ENCODE measurements at regions not wholly inside any gene's neighbourhood (a gene's known extent, or its start where the extent isn't known, plus 50 kb on each side); places are given as distances from the start of the nearest gene placed in this dataset.

DNA sequence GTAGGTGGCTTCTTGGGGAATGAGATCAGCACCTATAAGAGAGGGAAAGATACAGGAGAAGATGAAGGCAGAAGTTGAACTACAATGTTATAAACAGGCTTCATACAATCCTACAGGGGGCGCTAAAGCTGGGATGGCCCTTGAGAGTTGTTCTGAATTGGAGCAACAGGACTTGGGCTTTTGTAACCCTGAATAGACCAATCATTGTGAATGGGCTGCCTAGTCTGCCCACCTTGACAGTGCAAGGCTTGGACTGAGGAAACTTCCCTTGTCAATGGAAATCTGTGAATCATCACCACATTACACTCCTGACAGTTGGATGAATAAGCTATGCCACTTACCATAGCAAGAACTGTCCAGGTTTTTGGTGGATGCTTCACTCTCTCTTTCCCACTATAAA is 306.1 kb downstream of the KCNC2 start:
- DNase-seq, result no peak

DNA sequence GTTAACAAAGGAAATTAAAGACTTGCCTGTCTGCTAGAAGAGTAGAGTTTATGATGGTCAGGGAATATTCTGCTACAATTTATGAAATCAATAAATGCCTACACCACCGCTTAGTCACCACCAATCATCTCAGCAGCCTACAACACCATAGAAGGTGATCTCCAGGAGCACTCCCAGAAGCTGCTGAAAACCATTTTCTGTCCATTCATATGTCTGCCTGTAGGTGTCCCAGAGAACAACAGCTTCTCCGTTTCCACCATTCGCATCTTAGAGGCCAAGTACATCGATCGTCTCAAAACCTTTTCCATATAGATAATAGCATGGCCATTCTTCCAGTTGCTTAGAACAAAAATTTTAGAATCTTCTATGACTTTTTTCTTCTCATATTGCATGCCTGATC is 303.4 kb downstream of the KCNC2 start:
- DNase-seq, result no peak

DNA sequence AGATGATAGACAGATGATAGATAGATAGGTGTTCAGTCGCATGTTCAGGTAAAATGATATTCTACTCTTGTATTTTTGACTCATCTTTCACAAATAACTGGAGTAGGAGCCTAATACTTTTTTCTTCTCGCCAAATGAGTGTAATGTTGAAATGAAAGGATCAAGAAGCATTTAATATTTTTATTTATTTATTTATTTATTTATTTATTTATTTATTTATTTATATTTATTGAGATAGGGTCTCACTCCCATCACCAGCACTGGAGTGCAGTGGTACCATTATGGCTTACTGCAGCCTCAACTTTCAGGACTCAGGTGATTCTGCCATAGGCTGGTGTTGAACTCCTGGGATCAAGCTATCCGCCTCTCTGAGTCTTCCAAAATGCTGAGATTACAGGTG is 298.8 kb downstream of the KCNC2 start:
- no peak for DNase-seq

DNA sequence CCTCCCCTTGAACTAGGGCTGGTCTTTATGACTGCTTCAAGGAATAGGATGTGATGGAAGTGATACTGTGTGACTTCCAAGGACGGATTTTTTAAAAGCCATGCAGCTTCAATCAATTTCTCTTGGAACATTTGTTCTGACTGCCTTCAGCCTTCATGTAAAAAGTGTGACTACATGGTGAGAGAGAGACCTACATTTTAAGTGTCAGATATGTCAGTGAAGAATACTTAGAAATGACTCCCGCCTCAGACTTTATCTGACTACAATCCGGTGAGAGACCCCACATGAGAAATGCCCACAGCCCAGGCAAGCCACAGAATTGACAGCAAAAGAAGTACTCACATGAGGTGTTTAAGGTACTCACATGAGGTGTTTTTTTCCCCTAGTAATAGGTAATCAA is 295.3 kb downstream of the KCNC2 start:
- DNase-seq, result no peak

- no peak for DNase-seq
Measured at GRCh38 chr12:74915718-74916117, 293.9 kb downstream of the KCNC2 start.

- DNase-seq, result no peak
Measured at GRCh38 chr12:74917743-74918142, 291.9 kb downstream of the KCNC2 start.

DNA sequence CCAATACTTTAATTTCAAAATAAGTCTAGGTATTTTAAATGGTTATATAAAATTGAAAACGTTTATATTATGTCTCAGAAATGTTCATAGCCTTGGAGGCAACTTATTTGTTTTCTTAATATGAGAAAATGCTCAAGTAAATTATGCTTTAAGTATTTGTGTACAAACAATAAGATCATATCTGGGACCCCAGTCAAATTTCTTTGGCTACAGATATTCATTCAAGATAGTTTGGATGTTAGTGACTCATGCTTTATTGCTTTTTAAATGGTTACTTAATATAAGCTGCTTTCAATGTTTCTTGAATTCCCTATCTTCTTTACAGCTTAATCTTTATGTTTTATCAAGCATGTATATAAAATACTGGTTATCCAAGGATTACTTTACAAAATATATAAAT is 291.3 kb downstream of the KCNC2 start:
- DNase-seq, result no peak

DNA sequence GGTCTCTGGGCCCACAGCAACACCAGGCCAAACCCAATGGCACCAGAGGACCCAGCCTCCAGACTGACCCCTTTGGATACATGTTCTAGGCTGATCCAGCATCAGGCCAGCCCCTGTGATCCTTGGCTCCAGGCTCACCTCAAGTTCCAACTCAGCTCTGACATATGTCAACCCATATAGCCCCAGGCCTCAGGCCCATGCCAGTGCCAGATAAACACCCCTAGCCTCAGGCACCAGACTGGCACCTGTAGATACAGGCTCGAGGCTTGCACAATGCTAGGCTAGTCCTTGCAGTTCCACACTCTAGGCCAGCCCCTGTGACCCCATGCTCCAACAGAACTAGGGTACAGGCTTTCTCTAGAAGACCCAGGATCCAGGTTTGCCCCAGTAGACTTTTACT is 287.5 kb downstream of the KCNC2 start:
- DNase-seq, result no peak

- no peak for DNase-seq
Measured at GRCh38 chr12:74922642-74923041, 287.0 kb downstream of the KCNC2 start.

- no peak for DNase-seq
Measured at GRCh38 chr12:74941670-74942069, 268.0 kb downstream of the KCNC2 start.

DNA sequence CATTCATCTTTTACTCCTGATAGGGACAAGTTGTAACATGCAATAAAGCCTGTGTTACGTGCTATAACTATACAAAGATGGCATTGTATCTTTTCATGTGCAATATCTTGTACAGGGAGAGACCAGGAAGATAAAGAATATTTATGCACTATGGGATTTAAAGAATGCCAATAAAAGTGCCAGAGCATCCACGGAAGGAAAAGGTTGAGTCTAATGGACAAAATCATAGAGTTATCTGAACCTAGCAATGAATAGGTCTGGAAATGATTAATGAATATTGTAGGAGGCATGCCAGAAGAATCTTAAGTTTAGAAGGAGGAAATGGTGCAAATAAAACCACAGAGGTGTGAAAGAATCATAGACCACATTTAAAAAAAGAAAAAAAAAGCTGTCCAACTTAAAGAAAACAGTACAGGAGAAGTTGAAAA is 263.9 kb downstream of the KCNC2 start:
- DNase-seq, result no peak

GRCh38 chr12:74953697-74954096 is 255.9 kb downstream of the KCNC2 start:
- DNase-seq, result no peak

- DNase-seq, result no peak
Measured at GRCh38 chr12:74957231-74957630, 252.4 kb downstream of the KCNC2 start.

DNA sequence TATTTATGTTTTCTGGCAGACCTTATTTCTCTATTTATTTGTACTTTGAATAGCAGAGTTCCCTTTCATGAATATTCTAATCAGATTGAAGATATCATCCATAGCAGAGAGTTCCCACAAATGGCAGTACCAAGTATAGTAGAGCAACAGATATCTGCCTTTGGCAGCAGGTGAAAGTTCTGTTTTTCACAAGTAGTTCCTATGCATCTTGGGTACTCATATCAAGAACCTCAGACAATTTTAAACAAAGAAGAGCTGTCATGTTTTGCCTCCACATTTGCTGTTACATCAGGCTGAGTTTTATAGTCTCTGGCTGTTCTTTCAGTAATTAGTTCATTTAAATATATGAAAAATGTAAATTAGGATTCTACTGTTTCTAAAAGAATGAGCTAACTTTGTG is 252.0 kb downstream of the KCNC2 start:
- no peak for DNase-seq

GRCh38 chr12:74959657-74960056 is 250.0 kb downstream of the KCNC2 start:
- no peak for DNase-seq

DNA sequence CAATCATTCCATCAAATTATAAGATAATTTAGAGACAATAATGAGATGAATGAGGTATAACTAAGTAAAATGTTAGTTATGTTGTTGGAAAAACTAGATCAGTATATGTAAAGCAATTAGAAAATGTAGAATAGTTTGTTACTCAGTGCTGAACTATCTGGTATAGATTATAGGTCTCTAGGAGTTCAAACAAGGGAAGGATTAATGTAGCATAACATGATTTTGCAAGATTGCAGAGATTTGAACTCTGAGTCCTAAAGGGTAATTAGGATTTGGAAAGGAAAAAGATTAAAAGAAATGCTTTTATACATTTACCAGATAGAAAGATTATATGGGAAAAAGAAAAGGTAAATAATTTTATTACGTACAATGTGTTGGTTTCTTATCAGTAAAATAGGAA is 246.3 kb downstream of the KCNC2 start:
- DNase-seq, result no peak

- no peak for DNase-seq
Measured at GRCh38 chr12:74963867-74964331, 245.7 kb downstream of the KCNC2 start.

DNA sequence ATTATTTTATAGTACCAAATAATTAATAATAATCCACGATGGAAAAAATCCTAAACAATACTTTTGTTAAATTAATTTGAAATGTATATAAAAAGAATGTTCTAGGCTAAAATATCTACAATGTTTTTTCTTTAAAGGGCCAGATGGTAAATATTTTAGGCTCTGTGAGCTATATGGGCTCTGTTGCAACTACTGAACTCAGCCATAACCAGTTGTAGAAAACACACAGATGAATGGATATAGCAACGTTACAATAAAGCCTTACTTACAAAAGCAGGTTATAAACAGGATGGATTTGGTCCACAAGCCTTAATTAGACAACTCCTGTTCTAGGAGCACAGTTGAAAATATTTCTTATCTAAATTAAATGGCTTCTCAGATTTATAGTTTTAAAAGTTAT is 245.2 kb downstream of the KCNC2 start:
- DNase-seq, result no peak

DNA sequence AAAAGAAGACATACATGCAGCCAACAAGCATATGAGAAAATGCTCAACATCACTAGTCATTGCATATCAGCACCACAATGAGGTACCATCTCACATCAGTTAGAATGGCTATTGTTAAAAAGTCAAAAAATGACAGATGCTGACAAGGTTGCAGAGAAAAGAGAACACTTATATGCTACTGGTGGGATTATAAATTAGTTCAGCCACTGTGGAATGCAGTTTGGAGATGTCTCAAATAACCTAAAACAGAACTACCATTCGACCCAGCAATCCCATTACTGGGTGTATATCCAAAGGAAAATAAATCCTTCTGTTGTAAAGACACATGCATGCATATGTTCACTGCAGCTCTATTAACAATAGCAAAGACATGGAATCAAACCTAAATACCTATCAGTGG is 238.4 kb downstream of the KCNC2 start:
- no peak for DNase-seq

DNA sequence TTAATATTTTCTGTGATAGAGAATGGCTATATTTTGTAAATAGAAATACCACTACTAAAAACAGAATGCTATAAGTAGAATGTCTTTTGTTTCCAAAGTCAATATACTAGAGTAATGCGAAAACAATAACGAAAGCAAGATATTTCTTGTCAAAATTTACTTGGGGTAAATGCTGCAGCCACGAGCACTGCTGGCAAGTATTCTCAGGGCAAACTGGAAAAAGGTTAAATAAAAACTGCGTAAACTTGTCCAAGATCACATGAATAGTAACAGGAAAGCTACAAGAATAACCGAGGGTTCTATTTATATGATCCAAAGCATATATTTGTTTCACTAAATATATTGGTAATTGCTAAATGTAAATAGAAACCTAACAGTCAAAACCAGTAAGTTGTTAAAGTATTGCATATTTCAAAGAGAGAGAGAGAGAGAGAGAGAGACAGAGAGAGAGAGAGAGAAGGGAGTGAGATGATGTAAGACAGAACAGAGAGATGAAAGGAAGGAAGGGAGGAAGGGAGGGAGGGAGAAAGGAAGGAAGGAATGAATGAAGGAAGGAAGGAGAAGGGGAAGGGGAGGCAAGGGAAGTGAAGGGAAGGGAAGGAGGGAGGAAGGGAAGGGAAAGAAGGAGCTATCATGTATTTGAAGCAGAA is 231.7 kb downstream of the KCNC2 start:
- DNase-seq, result no peak

DNA sequence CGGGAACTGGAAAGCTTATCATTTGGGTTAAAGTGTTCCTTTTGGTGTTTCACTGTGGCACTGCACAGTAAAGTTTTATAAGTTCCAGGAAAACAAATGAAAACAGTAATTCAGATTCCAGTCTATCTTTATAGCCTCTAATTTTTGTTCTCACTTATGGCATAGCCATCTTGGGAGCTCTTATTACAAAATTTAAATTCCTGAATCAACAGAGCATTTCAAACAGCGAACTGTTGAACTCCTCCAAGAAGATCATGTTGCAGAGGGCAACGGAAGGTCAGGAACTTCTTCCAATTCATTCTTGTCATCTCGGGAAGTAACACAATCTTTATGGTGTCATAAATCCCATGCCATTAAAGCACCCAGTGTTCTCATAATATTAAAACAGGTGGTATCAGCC is 229.1 kb downstream of the KCNC2 start:
- DNase-seq, result no peak

GRCh38 chr12:74981541-74981940 is 228.1 kb downstream of the KCNC2 start:
- DNase-seq, result no peak

DNA sequence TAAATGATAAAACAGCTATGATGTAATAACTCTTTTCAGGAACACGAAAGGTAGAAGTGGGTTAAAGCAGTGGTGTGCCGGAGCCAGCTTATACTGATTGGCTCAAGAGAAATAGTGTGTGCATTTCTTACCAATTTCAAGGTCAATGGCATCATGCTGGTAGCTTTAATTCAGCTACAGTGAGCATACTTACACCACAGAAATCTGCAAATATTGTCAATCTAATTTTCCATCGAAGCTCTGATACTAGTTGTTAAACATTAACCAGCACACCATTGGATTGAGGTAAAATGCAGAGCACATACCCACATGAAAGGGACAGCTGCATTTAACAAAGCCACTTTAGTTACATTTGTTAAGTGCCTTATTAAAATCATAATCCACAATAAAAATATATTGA is 225.7 kb downstream of the KCNC2 start:
- DNase-seq, result no peak

GRCh38 chr12:74984631-74985030 is 225.0 kb downstream of the KCNC2 start:
- DNase-seq, result no peak

Measured in hypothalamus (tissue), 51 donors.